ENCODE measurements at regions not wholly inside any gene's neighbourhood (a gene's known extent, or its start where the extent isn't known, plus 50 kb on each side); places are given as distances from the start of the nearest gene placed in this dataset.

DNA sequence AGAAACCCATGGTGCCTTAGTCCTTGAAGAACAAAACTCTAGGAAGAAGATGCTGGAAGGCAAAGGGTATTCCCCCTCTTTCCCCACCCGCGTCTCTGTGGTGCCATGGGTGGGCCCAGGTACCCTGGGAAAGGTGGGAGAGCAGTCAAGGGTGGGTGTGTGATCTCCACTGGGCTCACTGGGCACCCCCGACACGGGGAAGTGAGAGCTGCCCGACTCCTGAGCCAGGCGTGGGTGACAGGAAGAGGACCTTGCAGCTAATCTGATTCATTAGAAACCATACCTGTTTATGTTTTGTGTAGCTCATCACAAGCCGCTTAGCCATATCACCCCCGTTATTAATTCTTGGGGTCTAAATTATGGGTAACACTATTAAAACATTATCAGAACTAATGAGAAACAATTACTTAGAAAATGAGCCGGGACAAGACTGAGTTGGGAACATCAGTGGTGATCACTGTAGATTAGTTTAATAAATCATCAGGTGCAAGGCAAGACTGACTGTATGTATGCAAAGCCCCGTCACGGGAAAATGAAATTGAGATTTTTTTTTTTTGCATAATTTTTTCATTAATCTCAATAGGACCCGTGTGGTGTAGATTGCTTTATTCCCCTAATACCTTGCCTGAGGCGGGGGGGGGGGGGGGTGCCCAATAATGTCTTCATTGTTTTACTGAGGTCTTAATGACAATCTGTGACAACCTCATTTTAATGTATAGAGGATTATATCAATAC lies 77.3 kb downstream of the ZIC5 start:
- WGBS (ENCODE audit: insufficient coverage): no CpG with 5 or more reads among the region's 13 CpGs
- peaks cover 0 to 9% (median 4%) of the 10 kb centered on the region in 7 donors for H3K9me3 Mint-ChIP-seq
- no peak for DNase-seq
- Histone ChIP-seq H4K20me1 (ENCODE audit: insufficient read depth, low read length) (no peaks in the 10 kb centered on the region), H3K4me2 (replicated peaks; ENCODE audit: extremely low read depth, low read length, poor library complexity, severe bottlenecking) (peak overlapping the region; percentile 75), H3K36me3 (replicated peaks in 1 of 2; ENCODE audit: control insufficient read depth in 1 of 2, insufficient read depth in 2 of 2, low read length in 2 of 2) (no peaks in the 10 kb centered on the region), H3K27ac (ENCODE audit: low read depth in 1 of 2, low read length in 2 of 2) (no peak overlapping the region), H3K4me3 (replicated peaks in 1 of 3; ENCODE audit: low read depth in 2 of 3, low read length in 3 of 3) (peak overlapping the region in 1 of 3 experiments; percentile 64), H3K27me3 (ENCODE audit: control insufficient read depth in 2 of 2, insufficient read depth in 2 of 2, low read length in 2 of 2) (peaks cover 36 to 72% of the 10 kb centered on the region in 2 donors), H3K9me3 (replicated peaks in 1 of 2; ENCODE audit: control insufficient read depth in 1 of 2, insufficient read depth in 1 of 2, low read length in 2 of 2) (peaks cover 0 to 5% of the 10 kb centered on the region in 2 donors), H3K79me2 (ENCODE audit: insufficient read depth, low read length) (no peaks in the 10 kb centered on the region), H3K9ac (ENCODE audit: insufficient read depth, low read length, poor library complexity, severe bottlenecking) (no peak overlapping the region), H2AFZ (ENCODE audit: insufficient read depth, low read depth, low read length, poor library complexity, severe bottlenecking) (no peak overlapping the region), H3K4me1 (ENCODE audit: control insufficient read depth in 1 of 2, insufficient read depth in 2 of 2, low read length in 2 of 2) (peaks cover 10 to 11% of the 10 kb centered on the region in 2 donors)
- no peaks in the 10 kb centered on the region for H3K36me3 Mint-ChIP-seq
- peaks cover 55 to 74% (median 64%) of the 10 kb centered on the region in 3 donors for H3K27me3 Mint-ChIP-seq (ENCODE audit: low read depth in 3 of 3)
- peak overlapping the region; percentile 61 to 91 for H3K4me3 Mint-ChIP-seq
- H3K4me1 Mint-ChIP-seq: peaks cover 16% of the 10 kb centered on the region
- TF ChIP-seq, protein P1, sequence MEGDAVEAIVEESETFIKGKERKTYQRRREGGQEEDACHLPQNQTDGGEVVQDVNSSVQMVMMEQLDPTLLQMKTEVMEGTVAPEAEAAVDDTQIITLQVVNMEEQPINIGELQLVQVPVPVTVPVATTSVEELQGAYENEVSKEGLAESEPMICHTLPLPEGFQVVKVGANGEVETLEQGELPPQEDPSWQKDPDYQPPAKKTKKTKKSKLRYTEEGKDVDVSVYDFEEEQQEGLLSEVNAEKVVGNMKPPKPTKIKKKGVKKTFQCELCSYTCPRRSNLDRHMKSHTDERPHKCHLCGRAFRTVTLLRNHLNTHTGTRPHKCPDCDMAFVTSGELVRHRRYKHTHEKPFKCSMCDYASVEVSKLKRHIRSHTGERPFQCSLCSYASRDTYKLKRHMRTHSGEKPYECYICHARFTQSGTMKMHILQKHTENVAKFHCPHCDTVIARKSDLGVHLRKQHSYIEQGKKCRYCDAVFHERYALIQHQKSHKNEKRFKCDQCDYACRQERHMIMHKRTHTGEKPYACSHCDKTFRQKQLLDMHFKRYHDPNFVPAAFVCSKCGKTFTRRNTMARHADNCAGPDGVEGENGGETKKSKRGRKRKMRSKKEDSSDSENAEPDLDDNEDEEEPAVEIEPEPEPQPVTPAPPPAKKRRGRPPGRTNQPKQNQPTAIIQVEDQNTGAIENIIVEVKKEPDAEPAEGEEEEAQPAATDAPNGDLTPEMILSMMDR (IDR thresholded peaks at IDR 0.05): no peak
- no peak overlapping the region for H3K27ac Mint-ChIP-seq
- intact Hi-C loops (cut with micrococcal nuclease): no loop called here

DNA sequence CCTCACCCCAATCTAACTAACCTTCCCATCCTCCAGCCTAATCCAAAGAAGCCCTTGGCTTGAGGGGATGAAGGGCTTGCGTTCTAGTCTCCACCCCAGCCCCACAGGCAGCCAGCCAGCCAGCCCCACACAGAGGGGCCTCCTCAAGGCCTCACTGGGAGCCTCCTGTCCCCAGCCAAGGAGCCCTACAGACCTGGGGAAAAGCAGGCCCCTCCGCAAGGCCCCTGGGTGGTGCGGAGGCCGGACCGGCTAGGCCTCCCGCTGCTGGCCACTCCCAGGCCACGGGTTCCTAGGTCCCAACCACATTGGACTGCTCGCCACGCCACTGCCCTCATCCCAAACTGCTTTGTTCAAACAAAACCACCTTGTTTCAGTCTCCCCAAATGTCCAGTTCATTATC lies 78.0 kb downstream of the ZIC5 start:
- no peak overlapping the region for H3K9ac ChIP-seq (ENCODE audit: insufficient read depth, low read length, poor library complexity, severe bottlenecking)
- Mint-ChIP-seq H3K4me1 (peaks cover 16% of the 10 kb centered on the region), H3K27me3 (ENCODE audit: low read depth in 3 of 3) (peaks cover 52 to 68% (median 59%) of the 10 kb centered on the region in 3 donors), H3K9me3 (peaks cover 0 to 9% (median 4%) of the 10 kb centered on the region in 7 donors), H3K27ac (peak overlapping the region in 1 of 7 donors; percentile 50), H3K36me3 (no peaks in the 10 kb centered on the region), H3K4me3 (peak overlapping the region in 1 of 2 donors; percentile 74)
- no peak for DNase-seq
- H3K9me3 ChIP-seq (replicated peaks in 1 of 2; ENCODE audit: control insufficient read depth in 1 of 2, insufficient read depth in 1 of 2, low read length in 2 of 2): peaks cover 0 to 5% of the 10 kb centered on the region in 2 donors
- no peak overlapping the region for H2AFZ ChIP-seq (ENCODE audit: insufficient read depth, low read depth, low read length, poor library complexity, severe bottlenecking)
- intact Hi-C loops (cut with micrococcal nuclease): no loop called here
- 89% methylated on average over 8 of the region's 9 CpGs for WGBS (ENCODE audit: insufficient coverage)
- H3K27me3 ChIP-seq (ENCODE audit: control insufficient read depth in 2 of 2, insufficient read depth in 2 of 2, low read length in 2 of 2): peaks cover 34 to 65% of the 10 kb centered on the region in 2 donors
- H3K4me3 ChIP-seq (replicated peaks in 1 of 3; ENCODE audit: low read depth in 2 of 3, low read length in 3 of 3): no peak overlapping the region
- H3K36me3 ChIP-seq (replicated peaks in 1 of 2; ENCODE audit: control insufficient read depth in 1 of 2, insufficient read depth in 2 of 2, low read length in 2 of 2): no peaks in the 10 kb centered on the region
- H3K27ac ChIP-seq (ENCODE audit: low read depth in 1 of 2, low read length in 2 of 2): no peak overlapping the region
- no peak overlapping the region for H3K4me2 ChIP-seq (replicated peaks; ENCODE audit: extremely low read depth, low read length, poor library complexity, severe bottlenecking)
- no peaks in the 10 kb centered on the region for H4K20me1 ChIP-seq (ENCODE audit: insufficient read depth, low read length)
- H3K4me1 ChIP-seq (ENCODE audit: control insufficient read depth in 1 of 2, insufficient read depth in 2 of 2, low read length in 2 of 2): peaks cover 10 to 11% of the 10 kb centered on the region in 2 donors
- no peaks in the 10 kb centered on the region for H3K79me2 ChIP-seq (ENCODE audit: insufficient read depth, low read length)
- TF ChIP-seq, protein P1 (IDR thresholded peaks at IDR 0.05): no peak
